Ectodermal cell (in vitro differentiated cells): ENCODE measurements at regions not wholly inside any gene's neighbourhood (a gene's known extent, or its start where the extent isn't known, plus 50 kb on each side); places are given as distances from the start of the nearest gene placed in this dataset.

Experiments
- H3K27ac ChIP-seq: 2 replicates; pipeline ENCODE4 v1.7.0; 2013; ENCODE audit warnings: mild to moderate bottlenecking, low read depth, low read length; ENCODE audit not compliant: insufficient read depth, poor library complexity, severe bottlenecking
- H3K27me3 ChIP-seq: 2 replicates; pipeline ENCODE4 v1.7.0; 2013; ENCODE audit warnings: mild to moderate bottlenecking, low read length; ENCODE audit not compliant: insufficient read depth, control insufficient read depth, poor library complexity, severe bottlenecking
- H3K36me3 ChIP-seq: one replicate; pipeline ENCODE4 v1.7.0; 2013; ENCODE audit warnings: low read length; ENCODE audit not compliant: control insufficient read depth, insufficient read depth
- H3K4me1 ChIP-seq: one replicate; pipeline ENCODE4 v1.7.0; 2013; ENCODE audit warnings: low read length; ENCODE audit not compliant: control insufficient read depth, insufficient read depth
- H3K4me3 ChIP-seq: 2 replicates; pipeline ENCODE4 v1.7.0; 2013; ENCODE audit warnings: low read depth, low read length, control low read depth; ENCODE audit not compliant: insufficient read depth
- H3K9me3 ChIP-seq: 2 replicates; pipeline ENCODE4 v1.7.0; 2013; ENCODE audit warnings: mild to moderate bottlenecking, low read length, moderate library complexity; ENCODE audit not compliant: control insufficient read depth
- WGBS, 2 experiments: methylation state at CpG; one replicate each; pipeline ENCODE4 v1.1.7; 2013; ENCODE audit warnings: missing lambda C conversion rate in 2 of 2; 5-methylcytosine and 5-hydroxymethylcytosine counted together

DNA sequence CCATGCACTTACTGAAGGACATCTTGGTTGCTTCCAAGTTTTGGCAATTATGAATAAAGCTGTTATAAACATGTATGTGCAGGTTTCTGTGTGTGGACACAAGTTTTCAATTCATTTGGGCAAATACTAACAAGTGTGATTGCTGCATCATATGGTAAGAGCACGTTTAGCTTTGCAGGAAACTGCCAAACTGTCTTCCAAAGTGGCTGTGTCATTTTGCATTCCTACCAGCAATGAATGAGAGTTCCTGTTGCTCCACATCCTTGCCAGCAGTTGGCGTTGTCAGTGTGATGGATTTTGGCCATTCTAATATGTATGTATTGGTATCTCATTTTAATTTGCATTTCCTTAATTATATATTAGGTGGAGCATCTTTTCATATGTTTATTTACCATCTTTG is 280.1 kb downstream of the SV2B start:
- H3K27ac ChIP-seq, result no peak overlapping the region

DNA sequence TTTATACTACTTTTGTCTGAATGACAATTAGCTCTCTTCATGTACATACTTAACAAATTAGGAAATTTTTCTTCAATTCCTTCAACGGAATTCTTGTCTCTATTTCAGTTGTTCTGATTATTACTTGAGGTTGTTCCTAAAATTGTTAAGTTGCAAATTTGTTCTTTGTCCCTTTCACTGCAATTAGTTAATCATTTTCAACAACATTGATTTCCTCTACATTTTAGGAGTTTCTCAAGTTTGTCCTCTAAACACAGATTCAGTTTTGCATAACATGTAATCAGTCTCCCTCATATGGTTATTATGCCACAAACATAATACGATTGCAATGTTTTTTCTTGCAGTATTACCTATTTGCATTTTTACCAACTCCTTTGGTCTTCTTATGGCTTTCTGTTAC is 283.5 kb downstream of the SV2B start:
- no peaks in the 10 kb centered on the region for H3K9me3 ChIP-seq
- no peak overlapping the region for H3K4me3 ChIP-seq
- 95 to 97% methylated on average over 1 of the region's 2 CpGs for WGBS, 2 experiments
- no peaks in the 10 kb centered on the region for H3K4me1 ChIP-seq
- no peaks in the 10 kb centered on the region for H3K36me3 ChIP-seq
- H3K27me3 ChIP-seq, result no peaks in the 10 kb centered on the region
- H3K27ac ChIP-seq, result no peak overlapping the region

More for the DNA sequence above, 280.1 kb downstream of the SV2B start:
- WGBS, 2 experiments, result 90 to 94% methylated on average over 1 to 2 of the region's 2 CpGs
- no peaks in the 10 kb centered on the region for H3K4me1 ChIP-seq
- H3K27me3 ChIP-seq, result no peaks in the 10 kb centered on the region
- H3K9me3 ChIP-seq, result no peaks in the 10 kb centered on the region
- H3K4me3 ChIP-seq, result no peak overlapping the region
- H3K36me3 ChIP-seq, result no peaks in the 10 kb centered on the region

DNA sequence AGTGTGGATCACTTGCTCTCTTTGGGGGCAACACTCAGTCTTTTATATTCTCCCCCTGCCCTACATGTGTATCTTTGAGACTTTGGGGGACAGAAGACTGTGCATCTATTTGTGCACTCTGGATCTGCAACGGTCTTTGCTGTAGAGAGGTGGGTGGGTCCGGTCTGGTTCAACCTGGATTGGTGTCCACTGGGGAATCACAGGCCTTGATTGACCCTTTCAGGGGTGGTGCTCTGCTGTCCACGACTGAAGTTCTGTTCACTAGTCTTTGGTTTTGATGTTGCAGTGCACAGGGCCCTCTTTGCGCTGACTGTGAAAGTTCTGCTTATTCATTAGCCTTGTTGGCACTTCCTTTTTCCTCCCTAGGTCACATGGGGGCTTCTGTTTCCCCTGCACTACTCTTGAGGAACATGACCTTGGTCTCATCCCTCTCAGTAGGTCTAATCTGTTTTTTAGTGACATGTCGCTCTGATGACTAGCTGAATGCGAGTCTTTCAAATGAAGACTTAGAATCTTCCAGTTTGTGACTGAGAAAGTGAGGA is 284.2 kb downstream of the SV2B start:
- H3K4me3 ChIP-seq, result no peak overlapping the region
- 90 to 96% methylated on average over 6 of the region's 6 CpGs for WGBS, 2 experiments

DNA sequence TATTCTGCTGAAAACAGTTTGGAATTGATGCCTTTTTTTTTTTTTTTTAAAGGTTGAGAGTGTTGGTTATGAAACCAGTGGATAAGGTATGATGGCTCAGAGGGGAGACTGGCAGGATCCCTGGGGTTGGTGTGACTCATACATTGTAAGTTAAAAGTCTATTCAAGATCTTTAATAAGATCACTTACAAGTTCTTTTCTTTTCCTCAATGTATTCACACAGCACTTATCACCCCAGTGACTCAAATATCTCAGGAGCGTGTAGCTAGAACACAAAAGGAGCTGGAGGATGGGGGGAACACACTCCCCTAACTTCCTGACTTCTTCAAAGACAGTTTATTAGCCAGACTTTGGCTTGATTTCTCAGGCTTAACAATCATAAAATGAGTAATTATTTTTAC is 285.3 kb downstream of the SV2B start:
- Histone ChIP-seq H3K27ac (no peak overlapping the region), H3K4me1 (no peaks in the 10 kb centered on the region), H3K9me3 (no peaks in the 10 kb centered on the region), H3K4me3 (no peak overlapping the region), H3K27me3 (no peaks in the 10 kb centered on the region), H3K36me3 (no peaks in the 10 kb centered on the region)
- 20 to 25% methylated on average over 1 of the region's 1 CpG for WGBS, 2 experiments

More for the DNA sequence above, 284.2 kb downstream of the SV2B start:
- Histone ChIP-seq H3K27me3 (no peaks in the 10 kb centered on the region), H3K9me3 (no peaks in the 10 kb centered on the region), H3K36me3 (no peaks in the 10 kb centered on the region), H3K27ac (no peak overlapping the region), H3K4me1 (no peaks in the 10 kb centered on the region)

DNA sequence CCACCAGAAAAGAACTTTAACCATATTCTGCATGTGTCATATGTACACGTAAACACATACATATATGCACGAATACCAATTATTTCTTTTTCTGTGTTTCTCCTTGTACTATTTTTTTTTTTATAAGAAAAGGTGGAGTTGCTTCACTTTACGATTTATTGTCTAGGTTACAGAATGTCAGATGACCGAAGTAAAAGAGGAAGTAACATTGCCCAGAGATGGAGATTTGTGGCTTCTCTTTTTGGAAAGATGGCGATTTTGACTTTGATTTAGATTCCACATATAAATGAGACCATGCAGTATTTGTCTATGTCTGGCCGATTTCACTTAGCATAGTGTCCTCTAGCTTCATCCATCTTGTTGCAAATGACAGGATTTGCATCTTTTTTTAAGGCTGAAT is 293.1 kb downstream of the SV2B start:
- no peaks in the 10 kb centered on the region for H3K9me3 ChIP-seq
- no peaks in the 10 kb centered on the region for H3K27me3 ChIP-seq
- H3K36me3 ChIP-seq, result no peaks in the 10 kb centered on the region
- H3K4me1 ChIP-seq, result no peaks in the 10 kb centered on the region
- no peak overlapping the region for H3K4me3 ChIP-seq
- H3K27ac ChIP-seq, result no peak overlapping the region
- 95 to 97% methylated on average over 4 to 5 of the region's 6 CpGs for WGBS, 2 experiments

DNA sequence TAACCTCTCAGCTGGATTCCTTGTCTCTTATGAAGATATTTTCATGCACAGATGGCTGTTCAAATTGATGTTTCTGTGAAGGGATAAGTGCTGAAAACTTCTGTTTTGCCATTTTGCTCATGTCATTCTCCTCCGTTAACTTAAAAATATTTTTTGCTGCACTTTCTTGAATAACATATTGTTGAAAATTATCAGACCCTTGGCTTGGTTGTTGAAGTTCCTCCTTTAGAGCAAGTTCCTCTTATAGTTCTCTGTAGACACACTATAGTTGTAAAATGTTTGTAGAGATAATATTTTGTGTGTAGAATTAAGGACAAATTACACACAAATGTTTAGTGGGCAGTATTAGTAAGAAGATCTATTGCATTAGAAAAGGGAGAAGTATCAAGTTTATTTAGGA is 300.4 kb downstream of the SV2B start:
- no peaks in the 10 kb centered on the region for H3K36me3 ChIP-seq
- WGBS, 2 experiments, result 100% methylated on average over 1 of the region's 1 CpG; no CpG with 5 or more reads in 1 of the 2 experiments
- no peak overlapping the region for H3K4me3 ChIP-seq
- H3K4me1 ChIP-seq, result no peaks in the 10 kb centered on the region
- H3K27me3 ChIP-seq, result no peaks in the 10 kb centered on the region
- H3K9me3 ChIP-seq, result no peaks in the 10 kb centered on the region
- H3K27ac ChIP-seq, result no peak overlapping the region

DNA sequence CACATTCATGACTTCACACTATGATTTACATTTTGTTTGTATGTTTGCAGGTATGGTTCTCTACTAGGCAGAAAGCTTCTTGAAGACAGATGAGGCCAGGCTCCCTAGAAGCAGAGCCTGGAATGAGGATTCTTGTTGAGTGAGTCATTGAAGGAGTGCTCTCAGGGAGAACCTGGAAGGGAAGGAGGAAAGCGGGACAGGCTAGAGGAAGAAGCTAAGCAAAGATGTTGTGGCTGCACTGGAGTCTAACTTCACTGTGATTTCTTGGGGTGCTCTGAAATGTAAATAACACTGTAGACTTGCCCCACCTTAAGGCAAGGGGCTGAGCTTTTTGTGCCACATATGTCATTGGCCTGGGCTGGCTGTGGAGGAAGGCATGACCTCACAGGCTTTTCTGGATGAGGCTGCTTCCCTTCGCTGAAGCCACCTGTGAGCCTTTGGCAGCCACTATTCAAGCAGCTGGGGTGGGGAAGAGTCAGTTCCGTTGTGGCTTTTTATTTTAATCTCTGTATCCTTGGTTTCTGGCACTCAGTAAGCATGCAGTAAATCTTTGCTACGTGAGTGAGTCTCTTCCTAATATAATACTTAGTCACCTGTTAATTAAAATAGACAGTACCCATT is 307.3 kb downstream of the SV2B start:
- WGBS, 2 experiments, result 74 to 87% methylated on average over 3 of the region's 4 CpGs
- Histone ChIP-seq H3K4me3 (no peak overlapping the region), H3K27me3 (no peaks in the 10 kb centered on the region), H3K9me3 (no peaks in the 10 kb centered on the region), H3K27ac (no peak overlapping the region), H3K4me1 (no peaks in the 10 kb centered on the region), H3K36me3 (no peaks in the 10 kb centered on the region)

DNA sequence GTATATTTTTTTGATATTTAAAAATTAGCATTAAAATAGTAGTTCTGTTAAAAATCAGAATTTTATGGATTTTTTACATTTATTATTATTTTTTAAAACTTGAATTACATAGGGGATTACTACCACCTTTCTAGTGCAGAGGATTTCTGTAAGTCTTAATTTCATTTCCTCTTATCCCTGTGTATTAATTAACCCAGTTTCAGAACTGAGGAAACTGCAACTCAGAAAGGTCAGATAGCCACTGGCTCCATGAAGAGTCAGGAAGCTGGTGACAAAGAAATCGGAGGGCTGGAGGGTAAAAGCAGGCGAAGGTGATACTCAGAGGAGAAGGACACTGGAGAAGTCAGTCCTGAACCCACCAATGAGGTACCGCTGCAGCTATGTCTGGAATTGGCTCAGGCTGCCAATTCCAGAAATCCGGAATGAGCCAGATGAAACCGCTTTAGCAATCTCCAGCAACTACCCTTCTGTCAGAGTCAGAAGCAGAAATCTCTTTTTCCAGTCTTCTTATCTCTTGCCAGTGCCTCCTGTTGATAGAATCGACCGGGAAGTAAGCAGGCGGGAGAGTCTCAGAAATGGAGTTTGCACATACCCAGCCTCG is 308.5 kb downstream of the SV2B start:
- H3K9me3 ChIP-seq, result no peaks in the 10 kb centered on the region
- H3K4me3 ChIP-seq, result no peak overlapping the region
- H3K27ac ChIP-seq, result no peak overlapping the region
- no peaks in the 10 kb centered on the region for H3K27me3 ChIP-seq
- no peaks in the 10 kb centered on the region for H3K4me1 ChIP-seq
- 95% methylated on average over 9 of the region's 9 CpGs for WGBS, 2 experiments
- H3K36me3 ChIP-seq, result no peaks in the 10 kb centered on the region

DNA sequence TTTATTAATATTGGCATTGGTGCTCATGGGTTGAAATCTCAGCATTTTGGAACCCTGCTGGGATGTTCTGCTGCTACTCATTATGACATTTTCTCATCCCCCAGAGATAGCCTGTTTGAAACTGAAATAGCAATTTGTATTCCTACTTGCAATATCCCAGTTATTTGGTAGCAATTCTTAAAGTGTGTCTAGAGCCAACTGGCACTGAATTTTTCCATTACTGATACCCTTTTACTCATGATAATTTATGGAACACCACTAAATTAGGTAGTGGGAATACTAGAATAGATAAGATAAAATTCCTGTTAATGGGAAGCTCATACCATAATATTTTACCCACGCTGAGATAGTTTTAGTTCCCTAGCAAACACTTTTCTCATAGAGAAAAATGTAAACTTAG is 309.3 kb downstream of the SV2B start:
- no peaks in the 10 kb centered on the region for H3K9me3 ChIP-seq
- no peak overlapping the region for H3K4me3 ChIP-seq
- no peaks in the 10 kb centered on the region for H3K27me3 ChIP-seq
- no peak overlapping the region for H3K27ac ChIP-seq
- H3K36me3 ChIP-seq, result no peaks in the 10 kb centered on the region
- H3K4me1 ChIP-seq, result no peaks in the 10 kb centered on the region
- WGBS, 2 experiments, result 100% methylated on average over 1 of the region's 1 CpG; no CpG with 5 or more reads in 1 of the 2 experiments

DNA sequence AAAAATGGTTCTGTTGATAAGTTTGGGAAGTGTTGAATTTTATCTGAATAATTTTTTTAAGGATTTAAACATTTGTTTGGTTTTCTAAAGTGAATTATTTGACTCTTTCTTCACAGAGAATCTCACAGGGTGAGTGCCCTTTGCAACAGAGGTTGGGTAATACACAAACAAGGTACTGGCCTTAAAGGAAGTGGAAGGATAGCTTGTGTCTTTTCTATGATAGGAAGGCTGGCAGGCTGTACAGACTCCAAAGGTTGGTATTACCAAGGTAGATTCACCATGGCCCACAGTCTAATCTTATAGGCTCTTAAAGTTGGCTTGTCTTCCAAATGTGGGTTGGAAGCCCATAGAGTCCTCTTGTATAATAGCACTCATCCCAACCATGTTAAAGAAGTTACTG is 311.5 kb downstream of the SV2B start:
- Histone ChIP-seq H3K27ac (no peak overlapping the region), H3K4me1 (no peaks in the 10 kb centered on the region), H3K36me3 (no peaks in the 10 kb centered on the region)

More for the DNA sequence above, 311.5 kb downstream of the SV2B start:
- Histone ChIP-seq H3K9me3 (no peaks in the 10 kb centered on the region), H3K27me3 (no peaks in the 10 kb centered on the region), H3K4me3 (no peak overlapping the region)
